ENCODE measurements at regions not wholly inside any gene's neighbourhood (a gene's known extent, or its start where the extent isn't known, plus 50 kb on each side); places are given as distances from the start of the nearest gene placed in this dataset.

- no peaks in the 10 kb centered on the region for H3K4me1 ChIP-seq
- no peaks in the 10 kb centered on the region for H3K27me3 ChIP-seq
- H3K27ac ChIP-seq, result no peak overlapping the region
- H3K4me3 ChIP-seq, result no peak overlapping the region
- peak; percentile 52 for DNase-seq (ENCODE audit: low spot score)
- no peaks in the 10 kb centered on the region for H3K36me3 ChIP-seq
- TF ChIP-seq CTCF (IDR thresholded peaks at IDR 0.05), result no peak
- no peaks in the 10 kb centered on the region for H3K9me3 ChIP-seq
Measured at GRCh38 chr22:47621253-47621652, 858.8 kb downstream of the TBC1D22A start.

- H3K27ac ChIP-seq, result no peak overlapping the region
- peak; percentile 53 for DNase-seq (ENCODE audit: low spot score)
- no peaks in the 10 kb centered on the region for H3K4me1 ChIP-seq
- TF ChIP-seq CTCF (IDR thresholded peaks at IDR 0.05), result no peak
- no peaks in the 10 kb centered on the region for H3K9me3 ChIP-seq
- H3K27me3 ChIP-seq, result no peaks in the 10 kb centered on the region
- no peak overlapping the region for H3K4me3 ChIP-seq
- no peaks in the 10 kb centered on the region for H3K36me3 ChIP-seq
Measured at GRCh38 chr22:47620391-47620790, 857.9 kb downstream of the TBC1D22A start.

GRCh38 chr22:47619631-47620030 is 857.2 kb downstream of the TBC1D22A start:
- Histone ChIP-seq H3K27ac (no peak overlapping the region), H3K4me3 (no peak overlapping the region), H3K4me1 (no peaks in the 10 kb centered on the region), H3K9me3 (no peaks in the 10 kb centered on the region), H3K27me3 (no peaks in the 10 kb centered on the region), H3K36me3 (no peaks in the 10 kb centered on the region)
- DNase-seq (ENCODE audit: low spot score), result peak; percentile 42
- TF ChIP-seq CTCF (IDR thresholded peaks at IDR 0.05), result no peak

- H3K4me3 ChIP-seq, result no peak overlapping the region
- no peak for TF ChIP-seq CTCF (IDR thresholded peaks at IDR 0.05)
- no peaks in the 10 kb centered on the region for H3K4me1 ChIP-seq
- no peaks in the 10 kb centered on the region for H3K36me3 ChIP-seq
- H3K27me3 ChIP-seq, result no peaks in the 10 kb centered on the region
- DNase-seq (ENCODE audit: low spot score), result no peak
- H3K27ac ChIP-seq, result no peak overlapping the region
- H3K9me3 ChIP-seq, result no peaks in the 10 kb centered on the region
Measured at GRCh38 chr22:47618180-47619010, 855.9 kb downstream of the TBC1D22A start.

- Histone ChIP-seq H3K27me3 (no peaks in the 10 kb centered on the region), H3K9me3 (no peaks in the 10 kb centered on the region), H3K27ac (no peak overlapping the region), H3K4me1 (no peaks in the 10 kb centered on the region), H3K4me3 (no peak overlapping the region), H3K36me3 (no peaks in the 10 kb centered on the region)
- no peak for DNase-seq (ENCODE audit: low spot score)
- TF ChIP-seq CTCF (IDR thresholded peaks at IDR 0.05), result no peak
Measured at GRCh38 chr22:47617186-47617585, 854.7 kb downstream of the TBC1D22A start.

All from right atrium auricular region (tissue), 2 donors.